ENCODE measurements at regions not wholly inside any gene's neighbourhood (a gene's known extent, or its start where the extent isn't known, plus 50 kb on each side); places are given as distances from the start of the nearest gene placed in this dataset.
"Not testable (repeated sequence)": the region's sequence is repeated elsewhere in the genome, so short reads cannot be mapped to it uniquely, and the experiment has no call there.

DNA sequence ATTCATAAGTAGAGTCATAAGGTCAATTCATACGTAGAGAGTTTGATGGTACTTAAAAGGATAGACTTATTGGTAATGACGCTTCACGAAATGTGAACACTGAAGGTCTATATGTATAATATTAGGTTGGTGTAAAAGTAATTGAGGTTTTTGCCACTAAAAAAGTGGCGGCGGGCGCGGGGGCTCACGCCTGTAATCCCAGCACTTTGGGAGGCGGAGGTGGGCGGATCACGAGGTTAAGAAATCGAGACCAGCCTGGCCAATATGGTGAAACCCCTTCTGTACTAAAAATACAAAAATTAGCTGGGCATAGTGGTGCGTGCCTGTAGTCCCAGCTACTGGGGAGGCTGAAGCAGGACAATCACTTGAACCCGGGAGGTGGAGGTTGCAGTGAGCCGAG, 1721.1 kb downstream of the SUCLG1 start:
- not testable (repeated sequence) for H3K36me3 ChIP-seq (ENCODE audit: control insufficient read depth in 2 of 2, insufficient read depth in 2 of 2, low read length in 2 of 2); H3K4me1 ChIP-seq (ENCODE audit: control insufficient read depth, insufficient read depth, low read length); H3K27me3 ChIP-seq (ENCODE audit: control insufficient read depth in 1 of 2, insufficient read depth in 2 of 2, low read length in 2 of 2); H3K27ac ChIP-seq (ENCODE audit: low read length); H3K4me3 ChIP-seq (ENCODE audit: low read length in 2 of 2); H3K9me3 ChIP-seq (ENCODE audit: control insufficient read depth in 2 of 2, low read length in 2 of 2); H3K9ac ChIP-seq (ENCODE audit: low read length in 2 of 2)

DNA sequence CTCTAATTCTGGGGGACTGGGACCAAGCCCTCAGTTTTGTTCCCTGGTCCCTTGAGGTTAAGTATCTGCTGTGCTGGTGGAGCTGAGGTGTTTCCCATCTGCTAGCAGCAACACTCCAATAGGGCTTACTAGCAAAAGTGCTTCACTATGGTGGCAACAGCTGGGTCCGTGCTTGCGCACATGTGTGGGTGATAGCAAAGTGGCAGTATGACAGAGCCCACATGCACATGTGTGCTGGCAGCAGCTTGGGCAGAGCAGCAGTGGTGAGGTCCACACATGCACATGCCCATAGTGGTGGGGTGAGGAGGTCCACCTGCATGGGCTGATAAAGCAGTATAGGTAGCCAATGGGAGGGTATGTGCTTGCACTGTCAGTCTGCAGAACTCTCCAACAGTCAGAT, 1723.7 kb downstream of the SUCLG1 start:
- Histone ChIP-seq H3K27ac (ENCODE audit: low read length) (no peak overlapping the region), H3K4me1 (ENCODE audit: control insufficient read depth, insufficient read depth, low read length) (no peaks in the 10 kb centered on the region), H3K4me3 (ENCODE audit: low read length in 2 of 2) (no peak overlapping the region), H3K9ac (ENCODE audit: low read length in 2 of 2) (no peak overlapping the region), H3K27me3 (ENCODE audit: control insufficient read depth in 1 of 2, insufficient read depth in 2 of 2, low read length in 2 of 2) (no peaks in the 10 kb centered on the region), H3K9me3 (ENCODE audit: control insufficient read depth in 2 of 2, low read length in 2 of 2) (no peaks in the 10 kb centered on the region), H3K36me3 (ENCODE audit: control insufficient read depth in 2 of 2, insufficient read depth in 2 of 2, low read length in 2 of 2) (no peaks in the 10 kb centered on the region)

DNA sequence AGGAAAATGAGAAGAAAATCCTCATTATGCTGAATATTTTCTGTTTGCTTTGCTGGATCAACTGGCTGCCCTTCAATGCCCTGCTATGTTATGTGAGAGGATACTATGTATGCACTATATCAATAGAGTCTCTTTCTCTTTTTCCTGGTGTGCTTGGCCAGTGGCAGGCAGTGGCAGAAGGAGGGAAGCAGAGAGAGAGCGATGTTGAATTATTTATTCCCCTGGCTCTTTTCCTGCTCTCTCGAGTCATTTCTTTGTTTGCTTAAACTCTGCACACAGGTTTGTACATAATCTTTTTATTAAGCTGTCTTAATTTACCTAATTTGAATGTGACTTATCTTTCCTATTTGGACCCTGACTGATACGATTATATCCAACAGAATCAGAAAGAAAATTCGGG, 1727.3 kb downstream of the SUCLG1 start:
- H3K4me1 ChIP-seq (ENCODE audit: control insufficient read depth, insufficient read depth, low read length): no peaks in the 10 kb centered on the region
- H3K4me3 ChIP-seq (ENCODE audit: low read length in 2 of 2): no peak overlapping the region
- H3K9me3 ChIP-seq (ENCODE audit: control insufficient read depth in 2 of 2, low read length in 2 of 2): no peaks in the 10 kb centered on the region
- no peaks in the 10 kb centered on the region for H3K27me3 ChIP-seq (ENCODE audit: control insufficient read depth in 1 of 2, insufficient read depth in 2 of 2, low read length in 2 of 2)
- H3K27ac ChIP-seq (ENCODE audit: low read length): no peak overlapping the region
- no peaks in the 10 kb centered on the region for H3K36me3 ChIP-seq (ENCODE audit: control insufficient read depth in 2 of 2, insufficient read depth in 2 of 2, low read length in 2 of 2)
- no peak overlapping the region for H3K9ac ChIP-seq (ENCODE audit: low read length in 2 of 2)

DNA sequence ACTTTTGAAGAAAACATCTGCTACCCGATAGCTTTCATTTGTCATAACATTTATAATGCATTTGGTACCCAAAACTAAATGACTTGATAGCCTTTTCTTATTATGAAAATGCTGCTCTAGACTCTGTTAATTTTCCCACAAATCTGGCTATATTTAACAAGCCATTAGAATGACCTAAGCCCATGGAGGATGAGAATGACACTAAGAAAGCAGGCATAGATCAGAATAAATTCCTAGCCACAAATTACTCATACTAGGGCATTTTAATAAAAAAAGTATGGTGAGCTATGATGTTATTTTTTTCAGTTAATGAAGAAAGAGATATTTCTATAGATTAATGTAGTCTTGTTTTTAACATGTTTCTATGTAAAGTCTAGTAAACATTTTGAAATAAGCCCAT, 1728.3 kb downstream of the SUCLG1 start:
- H3K9ac ChIP-seq (ENCODE audit: low read length in 2 of 2): no peak overlapping the region
- H3K36me3 ChIP-seq (ENCODE audit: control insufficient read depth in 2 of 2, insufficient read depth in 2 of 2, low read length in 2 of 2): no peaks in the 10 kb centered on the region
- no peak overlapping the region for H3K4me3 ChIP-seq (ENCODE audit: low read length in 2 of 2)
- H3K4me1 ChIP-seq (ENCODE audit: control insufficient read depth, insufficient read depth, low read length): no peaks in the 10 kb centered on the region
- H3K27me3 ChIP-seq (ENCODE audit: control insufficient read depth in 1 of 2, insufficient read depth in 2 of 2, low read length in 2 of 2): no peaks in the 10 kb centered on the region
- no peak overlapping the region for H3K27ac ChIP-seq (ENCODE audit: low read length)
- H3K9me3 ChIP-seq (ENCODE audit: control insufficient read depth in 2 of 2, low read length in 2 of 2): no peaks in the 10 kb centered on the region

DNA sequence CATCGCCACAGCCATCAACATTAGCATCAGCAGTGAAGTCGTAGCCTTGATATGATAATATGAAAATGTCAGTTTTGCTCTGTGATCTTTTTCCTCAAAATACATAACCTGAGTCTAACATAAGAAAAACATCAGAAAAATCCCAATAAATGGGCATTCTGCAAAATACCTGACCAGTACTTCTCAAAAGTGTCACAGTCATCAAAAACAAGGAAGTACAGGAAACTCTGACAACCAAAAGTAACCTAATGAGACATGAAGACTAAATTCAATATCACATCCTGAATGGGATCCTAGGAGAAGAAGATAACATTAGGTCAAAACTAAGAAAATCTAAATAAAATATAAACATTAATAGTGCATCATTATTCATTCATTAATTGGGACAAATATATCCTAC, 1731.0 kb downstream of the SUCLG1 start:
- no peaks in the 10 kb centered on the region for H3K9me3 ChIP-seq (ENCODE audit: control insufficient read depth in 2 of 2, low read length in 2 of 2)
- H3K36me3 ChIP-seq (ENCODE audit: control insufficient read depth in 2 of 2, insufficient read depth in 2 of 2, low read length in 2 of 2): no peaks in the 10 kb centered on the region
- H3K4me1 ChIP-seq (ENCODE audit: control insufficient read depth, insufficient read depth, low read length): no peaks in the 10 kb centered on the region
- no peak overlapping the region for H3K9ac ChIP-seq (ENCODE audit: low read length in 2 of 2)
- no peak overlapping the region for H3K27ac ChIP-seq (ENCODE audit: low read length)
- no peaks in the 10 kb centered on the region for H3K27me3 ChIP-seq (ENCODE audit: control insufficient read depth in 1 of 2, insufficient read depth in 2 of 2, low read length in 2 of 2)
- H3K4me3 ChIP-seq (ENCODE audit: low read length in 2 of 2): no peak overlapping the region

DNA sequence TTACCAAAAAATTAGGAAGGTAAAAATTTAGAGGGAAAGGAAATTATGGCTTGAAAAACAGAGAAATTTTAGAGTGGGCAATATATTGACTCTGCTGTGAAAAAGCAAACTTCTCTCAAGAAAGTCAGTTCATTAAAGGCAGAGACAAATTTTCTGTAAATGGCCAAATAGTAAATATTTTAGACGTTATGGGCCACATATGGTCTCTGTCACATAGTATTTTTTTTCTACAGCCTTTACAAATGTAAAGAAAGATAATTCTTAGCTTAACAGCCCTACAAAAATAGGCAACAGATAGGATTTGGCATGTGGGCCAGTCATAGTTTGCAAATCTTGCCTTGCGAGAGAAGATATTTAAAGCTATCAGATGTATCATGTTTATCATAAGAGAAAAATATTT, 1750.4 kb downstream of the SUCLG1 start:
- Histone ChIP-seq H3K9ac (ENCODE audit: low read length in 2 of 2) (no peak overlapping the region), H3K4me1 (ENCODE audit: control insufficient read depth, insufficient read depth, low read length) (no peaks in the 10 kb centered on the region), H3K36me3 (ENCODE audit: control insufficient read depth in 2 of 2, insufficient read depth in 2 of 2, low read length in 2 of 2) (no peaks in the 10 kb centered on the region), H3K4me3 (ENCODE audit: low read length in 2 of 2) (no peak overlapping the region), H3K27ac (ENCODE audit: low read length) (no peak overlapping the region), H3K27me3 (ENCODE audit: control insufficient read depth in 1 of 2, insufficient read depth in 2 of 2, low read length in 2 of 2) (no peaks in the 10 kb centered on the region), H3K9me3 (ENCODE audit: control insufficient read depth in 2 of 2, low read length in 2 of 2) (no peaks in the 10 kb centered on the region)

DNA sequence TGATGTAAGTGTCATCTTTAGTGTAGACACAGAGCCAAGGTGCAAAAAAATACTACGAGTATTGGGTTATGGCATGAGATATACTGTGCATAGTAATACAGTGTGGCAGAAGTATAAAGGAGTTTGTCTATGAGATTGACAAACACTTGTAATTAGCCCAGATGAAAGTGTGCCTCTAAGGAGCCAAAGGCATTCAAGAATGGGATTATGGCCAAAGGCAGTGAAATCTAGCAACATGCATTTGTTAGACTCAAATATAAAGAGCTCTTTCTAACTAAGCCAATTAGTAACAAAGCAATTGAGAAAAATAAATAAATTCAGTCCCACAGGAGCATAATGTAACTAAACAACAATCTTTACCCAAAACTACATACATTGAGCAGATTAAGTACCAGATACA, 1761.8 kb downstream of the SUCLG1 start:
- Histone ChIP-seq H3K9ac (ENCODE audit: low read length in 2 of 2) (no peak overlapping the region), H3K27me3 (ENCODE audit: control insufficient read depth in 1 of 2, insufficient read depth in 2 of 2, low read length in 2 of 2) (no peaks in the 10 kb centered on the region), H3K4me3 (ENCODE audit: low read length in 2 of 2) (no peak overlapping the region), H3K27ac (ENCODE audit: low read length) (no peak overlapping the region), H3K4me1 (ENCODE audit: control insufficient read depth, insufficient read depth, low read length) (no peaks in the 10 kb centered on the region), H3K36me3 (ENCODE audit: control insufficient read depth in 2 of 2, insufficient read depth in 2 of 2, low read length in 2 of 2) (no peaks in the 10 kb centered on the region), H3K9me3 (ENCODE audit: control insufficient read depth in 2 of 2, low read length in 2 of 2) (no peaks in the 10 kb centered on the region)

DNA sequence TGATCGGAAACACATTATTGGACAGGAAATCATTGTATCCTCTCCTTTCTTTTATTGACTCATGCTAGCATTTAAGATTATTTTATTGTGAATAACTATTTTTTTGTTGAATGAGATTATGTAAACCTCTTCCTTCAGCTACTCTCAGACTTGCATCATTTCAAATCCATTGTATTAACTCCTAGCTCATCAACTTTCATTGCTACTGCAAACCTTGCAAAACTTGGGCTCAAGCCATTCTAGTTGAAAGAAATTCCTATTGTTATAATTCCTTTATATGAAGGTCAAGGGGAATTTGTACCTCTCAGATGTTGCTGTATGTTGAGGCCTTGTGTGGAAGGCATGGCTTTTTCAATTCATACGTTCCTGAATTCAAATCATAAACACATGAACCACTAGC, 1764.6 kb downstream of the SUCLG1 start:
- no peaks in the 10 kb centered on the region for H3K4me1 ChIP-seq (ENCODE audit: control insufficient read depth, insufficient read depth, low read length)
- no peaks in the 10 kb centered on the region for H3K9me3 ChIP-seq (ENCODE audit: control insufficient read depth in 2 of 2, low read length in 2 of 2)
- H3K4me3 ChIP-seq (ENCODE audit: low read length in 2 of 2): no peak overlapping the region
- H3K9ac ChIP-seq (ENCODE audit: low read length in 2 of 2): no peak overlapping the region
- H3K27me3 ChIP-seq (ENCODE audit: control insufficient read depth in 1 of 2, insufficient read depth in 2 of 2, low read length in 2 of 2): no peaks in the 10 kb centered on the region
- no peak overlapping the region for H3K27ac ChIP-seq (ENCODE audit: low read length)
- no peaks in the 10 kb centered on the region for H3K36me3 ChIP-seq (ENCODE audit: control insufficient read depth in 2 of 2, insufficient read depth in 2 of 2, low read length in 2 of 2)

DNA sequence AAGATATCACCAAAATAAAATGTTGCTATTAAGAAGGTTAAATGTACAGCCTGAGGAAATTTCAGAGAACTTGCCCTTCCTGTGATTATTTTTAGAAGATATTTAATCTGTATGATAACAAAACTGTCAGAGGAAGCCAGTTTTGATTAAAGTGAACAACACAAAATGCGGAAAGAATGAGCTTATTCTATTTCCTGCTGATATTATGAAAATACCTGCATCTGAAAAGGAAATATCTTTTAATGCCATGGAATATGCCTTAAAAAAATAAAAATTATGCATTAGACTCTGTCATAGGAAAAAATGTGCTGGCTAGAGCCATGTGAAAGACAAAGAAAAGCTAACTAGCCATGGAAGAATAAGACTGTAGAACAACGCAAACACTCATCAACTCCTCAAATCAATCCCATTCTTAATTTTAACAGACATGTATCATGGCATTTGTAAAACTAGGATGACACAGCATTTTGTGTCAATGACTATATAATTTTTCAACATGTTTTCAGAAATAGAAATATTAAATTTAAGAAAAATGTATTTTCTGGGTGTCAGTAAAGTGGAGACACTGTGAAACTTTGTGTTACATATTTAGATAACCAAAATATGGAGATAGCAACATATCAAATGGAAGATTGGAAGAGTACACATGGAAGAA, 1768.2 kb downstream of the SUCLG1 start:
- Histone ChIP-seq H3K9me3 (ENCODE audit: control insufficient read depth in 2 of 2, low read length in 2 of 2) (no peaks in the 10 kb centered on the region), H3K4me1 (ENCODE audit: control insufficient read depth, insufficient read depth, low read length) (no peaks in the 10 kb centered on the region), H3K27me3 (ENCODE audit: control insufficient read depth in 1 of 2, insufficient read depth in 2 of 2, low read length in 2 of 2) (no peaks in the 10 kb centered on the region), H3K4me3 (ENCODE audit: low read length in 2 of 2) (no peak overlapping the region), H3K9ac (ENCODE audit: low read length in 2 of 2) (no peak overlapping the region), H3K36me3 (ENCODE audit: control insufficient read depth in 2 of 2, insufficient read depth in 2 of 2, low read length in 2 of 2) (no peaks in the 10 kb centered on the region), H3K27ac (ENCODE audit: low read length) (no peak overlapping the region)

DNA sequence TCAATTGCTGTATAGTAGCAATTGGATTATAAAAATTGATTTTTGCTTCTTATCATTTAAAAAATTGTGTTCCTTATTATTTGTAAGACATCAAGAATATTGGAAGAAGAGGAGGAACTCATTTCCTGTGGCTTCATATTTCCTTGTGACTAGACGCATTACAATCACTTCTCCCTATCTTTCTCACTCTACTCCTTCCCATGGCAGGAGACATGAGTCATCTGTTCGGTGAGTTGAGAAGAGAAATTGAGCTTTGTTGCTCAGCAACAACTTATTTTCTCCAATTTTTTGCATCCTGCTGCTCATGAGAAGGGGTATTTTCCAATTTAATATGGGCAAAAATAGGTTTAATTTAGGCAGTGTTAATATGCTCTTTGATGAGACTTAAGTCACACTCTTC, 1783.9 kb downstream of the SUCLG1 start:
- Histone ChIP-seq H3K9ac (ENCODE audit: low read length in 2 of 2) (no peak overlapping the region), H3K27ac (ENCODE audit: low read length) (no peak overlapping the region), H3K36me3 (ENCODE audit: control insufficient read depth in 2 of 2, insufficient read depth in 2 of 2, low read length in 2 of 2) (no peaks in the 10 kb centered on the region), H3K4me1 (ENCODE audit: control insufficient read depth, insufficient read depth, low read length) (no peaks in the 10 kb centered on the region), H3K27me3 (ENCODE audit: control insufficient read depth in 1 of 2, insufficient read depth in 2 of 2, low read length in 2 of 2) (no peaks in the 10 kb centered on the region), H3K9me3 (ENCODE audit: control insufficient read depth in 2 of 2, low read length in 2 of 2) (no peaks in the 10 kb centered on the region), H3K4me3 (ENCODE audit: low read length in 2 of 2) (no peak overlapping the region)

DNA sequence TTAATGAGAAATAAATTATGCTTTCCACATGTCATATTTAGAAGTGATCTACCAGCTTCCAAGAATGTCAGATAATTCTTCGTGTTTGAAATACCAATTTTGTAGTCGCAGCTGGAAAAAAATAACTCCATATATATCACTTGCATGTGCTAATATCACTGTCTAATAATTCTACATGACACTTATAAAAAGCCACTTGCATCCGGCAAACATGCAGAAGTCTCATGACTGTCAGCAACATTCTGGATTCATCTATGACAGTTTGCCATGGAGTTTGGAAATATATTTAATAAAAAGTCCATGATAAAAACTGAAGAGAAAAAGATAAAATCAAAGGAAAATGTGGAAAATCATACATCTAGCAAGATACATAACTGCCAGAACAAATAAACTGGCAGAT, 1784.4 kb downstream of the SUCLG1 start:
- Histone ChIP-seq H3K4me3 (ENCODE audit: low read length in 2 of 2) (no peak overlapping the region), H3K36me3 (ENCODE audit: control insufficient read depth in 2 of 2, insufficient read depth in 2 of 2, low read length in 2 of 2) (no peaks in the 10 kb centered on the region), H3K9ac (ENCODE audit: low read length in 2 of 2) (no peak overlapping the region), H3K4me1 (ENCODE audit: control insufficient read depth, insufficient read depth, low read length) (no peaks in the 10 kb centered on the region), H3K27ac (ENCODE audit: low read length) (no peak overlapping the region), H3K9me3 (ENCODE audit: control insufficient read depth in 2 of 2, low read length in 2 of 2) (no peaks in the 10 kb centered on the region), H3K27me3 (ENCODE audit: control insufficient read depth in 1 of 2, insufficient read depth in 2 of 2, low read length in 2 of 2) (no peaks in the 10 kb centered on the region)

Data from stomach smooth muscle (tissue), 2 donors.